ENCODE measurements at regions not wholly inside any gene's neighbourhood (a gene's known extent, or its start where the extent isn't known, plus 50 kb on each side); places are given as distances from the start of the nearest gene placed in this dataset.

DNA sequence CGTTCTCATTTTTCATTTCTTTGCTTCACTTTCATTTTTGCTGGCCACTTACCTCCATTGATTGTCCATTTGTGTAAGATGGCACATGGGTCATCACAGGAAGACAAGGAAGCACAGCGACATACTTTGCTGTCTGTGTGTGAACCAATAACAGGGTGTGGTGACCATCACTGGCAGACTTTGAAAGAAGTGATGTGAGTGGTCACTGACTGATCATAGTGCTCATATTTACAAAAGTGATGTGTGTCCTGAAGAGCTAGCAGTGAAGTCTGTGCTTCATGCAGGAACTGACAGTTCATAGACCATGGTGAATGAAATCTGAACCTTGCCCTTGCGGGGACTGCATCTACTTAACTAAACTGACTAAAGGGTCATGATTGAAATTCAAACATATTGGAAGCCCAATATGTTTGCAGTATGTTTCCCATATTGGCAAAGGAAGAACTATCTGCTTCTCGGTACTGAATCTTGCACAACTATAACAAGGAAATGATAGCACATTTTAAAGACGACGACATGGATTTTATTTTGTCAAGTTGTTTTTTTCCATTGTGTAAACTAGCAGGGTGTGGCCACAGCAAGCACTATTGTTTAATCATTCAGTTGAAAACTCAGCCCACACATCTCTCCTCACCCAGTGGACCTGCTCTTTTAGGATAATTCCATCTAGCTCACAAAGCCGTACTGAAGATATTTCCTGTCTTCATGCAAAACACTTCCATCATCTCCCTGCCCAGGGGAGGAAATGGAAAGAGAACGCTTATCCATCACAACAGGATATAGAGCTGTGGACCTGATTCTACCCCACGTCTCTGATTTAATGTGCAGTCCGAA, 232.0 kb upstream of the ANKRD55 start:
- Histone ChIP-seq H3K4me3 (ENCODE audit: low read length) (no peak overlapping the region), H3K27me3 (ENCODE audit: control insufficient read depth in 1 of 2, insufficient read depth in 2 of 2, low read length in 2 of 2) (no peaks in the 10 kb centered on the region), H3K4me1 (ENCODE audit: insufficient read depth, low read length) (no peaks in the 10 kb centered on the region), H3K9me3 (ENCODE audit: control insufficient read depth in 1 of 2, insufficient read depth in 1 of 2, low read length in 2 of 2) (no peaks in the 10 kb centered on the region), H3K36me3 (ENCODE audit: insufficient read depth, low read length) (no peaks in the 10 kb centered on the region), H3K27ac (ENCODE audit: low read depth in 1 of 2, low read length in 2 of 2) (no peak overlapping the region)
- H3K27me3 Mint-ChIP-seq, result no peaks in the 10 kb centered on the region
- POLR2A ChIA-PET, result no interaction called here
- no peaks in the 10 kb centered on the region for H3K9me3 Mint-ChIP-seq
- no peaks in the 10 kb centered on the region for H3K36me3 Mint-ChIP-seq (ENCODE audit: low read depth)
- no peak for TF ChIP-seq CTCF (IDR thresholded peaks at IDR 0.05)
- no peaks in the 10 kb centered on the region for H3K4me1 Mint-ChIP-seq (ENCODE audit: low read depth)
- CTCF ChIA-PET, result interaction anchor here (0.7 kb wide), 1 partner anchor 319 kb away, joined by 3 read pairs; no protein-coding TSS in a partner anchor
- no peak overlapping the region for H3K4me3 Mint-ChIP-seq
- DNase-seq, result no peak
- intact Hi-C loops (cut with DNase I, micrococcal nuclease), result no loop called here
- no peak overlapping the region for H3K27ac Mint-ChIP-seq
- ATAC-seq (ENCODE audit: poor library complexity), result no peak

GRCh38 chr5:56463944-56464571, 230.9 kb upstream of the ANKRD55 start:
- ATAC-seq (ENCODE audit: poor library complexity), result no peak
- no peak for DNase-seq
- no peaks in the 10 kb centered on the region for H3K9me3 ChIP-seq (ENCODE audit: control insufficient read depth in 1 of 2, insufficient read depth in 1 of 2, low read length in 2 of 2)
- H3K27ac Mint-ChIP-seq, result no peak overlapping the region
- H3K4me3 Mint-ChIP-seq, result no peak overlapping the region
- H3K27ac ChIP-seq (ENCODE audit: low read depth in 1 of 2, low read length in 2 of 2), result no peak overlapping the region
- H3K4me1 Mint-ChIP-seq (ENCODE audit: low read depth), result no peaks in the 10 kb centered on the region
- ChIA-PET POLR2A (no interaction called here), CTCF (no interaction called here)
- no peaks in the 10 kb centered on the region for H3K36me3 ChIP-seq (ENCODE audit: insufficient read depth, low read length)
- no peak for TF ChIP-seq CTCF (IDR thresholded peaks at IDR 0.05)
- H3K4me1 ChIP-seq (ENCODE audit: insufficient read depth, low read length), result no peaks in the 10 kb centered on the region
- H3K9me3 Mint-ChIP-seq, result no peaks in the 10 kb centered on the region
- no peaks in the 10 kb centered on the region for H3K27me3 Mint-ChIP-seq
- intact Hi-C loops (cut with DNase I, micrococcal nuclease), result no loop called here
- H3K27me3 ChIP-seq (ENCODE audit: control insufficient read depth in 1 of 2, insufficient read depth in 2 of 2, low read length in 2 of 2), result no peaks in the 10 kb centered on the region
- H3K36me3 Mint-ChIP-seq (ENCODE audit: low read depth), result no peaks in the 10 kb centered on the region
- H3K4me3 ChIP-seq (ENCODE audit: low read length), result no peak overlapping the region

DNA sequence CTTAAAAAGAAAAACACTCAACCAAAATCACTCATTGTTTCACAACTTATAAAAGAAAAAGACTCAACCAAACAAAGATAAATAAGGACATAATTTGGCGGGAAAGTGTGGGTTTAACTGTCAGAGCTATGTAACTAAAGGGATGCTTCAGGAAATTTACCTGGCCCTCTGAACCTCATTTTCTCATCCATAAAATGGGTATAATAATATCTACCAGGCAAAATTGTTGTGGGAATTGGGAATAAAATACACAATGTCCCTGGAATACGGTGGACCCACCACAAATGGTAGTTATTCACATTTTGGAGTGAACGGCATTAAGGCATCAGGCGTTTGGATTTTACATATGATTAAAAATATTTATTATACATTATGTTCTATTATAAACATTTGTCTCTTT, 228.5 kb upstream of the ANKRD55 start:
- TF ChIP-seq CTCF (IDR thresholded peaks at IDR 0.05), result no peak

More for the DNA sequence above, 228.5 kb upstream of the ANKRD55 start:
- H3K27ac ChIP-seq (ENCODE audit: low read depth in 1 of 2, low read length in 2 of 2), result no peak overlapping the region
- Mint-ChIP-seq H3K4me3 (no peak overlapping the region), H3K4me1 (ENCODE audit: low read depth) (no peaks in the 10 kb centered on the region), H3K9me3 (no peaks in the 10 kb centered on the region), H3K27ac (no peak overlapping the region), H3K36me3 (ENCODE audit: low read depth) (no peaks in the 10 kb centered on the region), H3K27me3 (no peaks in the 10 kb centered on the region)
- no peak overlapping the region for H3K4me3 ChIP-seq (ENCODE audit: low read length)
- ChIA-PET POLR2A (interaction anchor here (0.8 kb wide), 1 partner anchor 19 kb away, joined by 4 read pairs; no protein-coding TSS in a partner anchor), CTCF (no interaction called here)
- no peaks in the 10 kb centered on the region for H3K9me3 ChIP-seq (ENCODE audit: control insufficient read depth in 1 of 2, insufficient read depth in 1 of 2, low read length in 2 of 2)
- DNase-seq, result no peak
- no peaks in the 10 kb centered on the region for H3K4me1 ChIP-seq (ENCODE audit: insufficient read depth, low read length)
- intact Hi-C loops (cut with DNase I, micrococcal nuclease), result no loop called here
- no peaks in the 10 kb centered on the region for H3K27me3 ChIP-seq (ENCODE audit: control insufficient read depth in 1 of 2, insufficient read depth in 2 of 2, low read length in 2 of 2)
- ATAC-seq (ENCODE audit: poor library complexity), result no peak
- H3K36me3 ChIP-seq (ENCODE audit: insufficient read depth, low read length), result no peaks in the 10 kb centered on the region

Measured in CD4-positive, alpha-beta T cell (primary cell).